ENCODE measurements at regions not wholly inside any gene's neighbourhood (a gene's known extent, or its start where the extent isn't known, plus 50 kb on each side); places are given as distances from the start of the nearest gene placed in this dataset.

DNA sequence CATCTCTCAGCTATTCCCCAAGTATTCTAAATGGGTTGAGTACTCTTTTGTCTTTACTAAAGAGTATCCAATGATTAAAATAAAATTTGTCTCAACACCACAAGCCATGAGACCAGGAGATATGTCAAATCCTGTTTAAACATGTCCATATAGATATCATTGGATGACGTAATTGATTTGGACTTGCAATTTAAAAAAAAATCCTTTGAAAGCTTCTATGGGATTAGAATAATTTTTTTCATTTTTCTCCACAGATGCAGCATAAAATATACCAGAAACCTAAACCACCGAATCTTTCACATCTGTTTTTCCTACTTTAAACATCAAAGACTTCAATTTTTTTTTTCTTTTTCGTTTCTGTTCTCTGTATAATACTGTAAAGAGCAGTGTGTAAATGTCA, 1022.3 kb downstream of the EPHA3 start:
- Histone ChIP-seq H3K4me1 (ENCODE audit: control insufficient read depth, insufficient read depth, low read length, poor library complexity, severe bottlenecking) (no peaks in the 10 kb centered on the region), H3K27ac (ENCODE audit: insufficient read depth, low read length, poor library complexity, severe bottlenecking) (no peak overlapping the region), H3K4me3 (ENCODE audit: low read depth, low read length) (no peak overlapping the region), H3K36me3 (ENCODE audit: control insufficient read depth, insufficient read depth, low read length) (no peaks in the 10 kb centered on the region), H3K9me3 (ENCODE audit: control insufficient read depth in 2 of 2, low read length in 2 of 2) (peaks cover 0 to 3% of the 10 kb centered on the region in 2 experiments), H3K27me3 (ENCODE audit: control insufficient read depth, insufficient read depth, low read length) (no peaks in the 10 kb centered on the region)
- peaks cover 3 to 39% (median 8%) of the 10 kb centered on the region in 7 donors for H3K9me3 Mint-ChIP-seq
- H3K4me3 Mint-ChIP-seq, result no peak overlapping the region
- H3K27me3 Mint-ChIP-seq, result no peaks in the 10 kb centered on the region
- H3K4me1 Mint-ChIP-seq, result no peaks in the 10 kb centered on the region
- ATAC-seq (ENCODE audit: low read depth in 2 of 2) (no peak), DNase-seq (no peak)
- H3K27ac Mint-ChIP-seq, result no peak overlapping the region
- H3K36me3 Mint-ChIP-seq, result no peaks in the 10 kb centered on the region

DNA sequence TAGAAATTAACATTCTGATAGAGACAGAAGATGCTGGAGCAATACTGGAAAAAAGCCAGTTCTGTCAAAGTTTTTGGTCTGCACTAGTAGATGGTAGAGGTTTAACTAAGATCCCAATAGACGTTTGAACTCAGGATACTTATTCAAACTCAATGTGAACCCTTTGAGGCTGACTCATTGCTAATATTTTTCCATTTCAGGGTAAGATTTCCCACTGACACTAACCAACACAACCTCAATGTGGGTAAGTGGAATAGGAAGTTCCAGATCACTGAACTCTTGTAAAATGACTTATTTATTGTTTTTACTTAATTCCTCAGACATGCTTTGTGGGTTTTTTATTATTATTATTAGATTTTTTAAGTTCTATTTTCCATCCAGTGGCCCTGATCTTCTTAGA, 1024.8 kb downstream of the EPHA3 start:
- Mint-ChIP-seq H3K36me3 (no peaks in the 10 kb centered on the region), H3K27ac (no peak overlapping the region), H3K4me3 (no peak overlapping the region), H3K27me3 (no peaks in the 10 kb centered on the region), H3K4me1 (no peaks in the 10 kb centered on the region), H3K9me3 (peaks cover 0 to 32% (median 5%) of the 10 kb centered on the region in 7 donors)
- DNase-seq (no peak), ATAC-seq (ENCODE audit: low read depth in 2 of 2) (no peak)
- peaks cover 3 to 10% of the 10 kb centered on the region in 2 experiments for H3K9me3 ChIP-seq (ENCODE audit: control insufficient read depth in 2 of 2, low read length in 2 of 2)
- H3K4me1 ChIP-seq (ENCODE audit: control insufficient read depth, insufficient read depth, low read length, poor library complexity, severe bottlenecking), result no peaks in the 10 kb centered on the region
- no peaks in the 10 kb centered on the region for H3K36me3 ChIP-seq (ENCODE audit: control insufficient read depth, insufficient read depth, low read length)
- H3K27me3 ChIP-seq (ENCODE audit: control insufficient read depth, insufficient read depth, low read length), result no peaks in the 10 kb centered on the region
- H3K27ac ChIP-seq (ENCODE audit: insufficient read depth, low read length, poor library complexity, severe bottlenecking), result no peak overlapping the region
- no peak overlapping the region for H3K4me3 ChIP-seq (ENCODE audit: low read depth, low read length)

DNA sequence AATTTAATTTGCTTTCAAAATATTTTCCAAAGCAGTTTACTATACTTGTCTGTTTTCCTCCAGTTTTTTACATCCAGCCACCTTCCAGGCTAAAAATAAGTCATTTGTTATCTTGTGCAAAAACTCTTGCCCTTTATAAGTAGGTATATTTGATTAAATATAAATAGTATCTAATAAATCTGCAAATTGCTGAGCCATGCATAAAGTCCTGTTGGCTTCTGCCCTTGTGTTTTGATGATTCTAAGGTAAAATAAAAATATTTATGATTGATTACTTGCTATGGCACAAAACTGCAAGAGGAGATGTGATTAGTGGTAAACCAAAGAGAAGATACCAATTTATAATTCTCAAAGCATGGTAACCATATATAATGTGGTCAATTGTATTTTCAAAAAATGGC, 1026.7 kb downstream of the EPHA3 start:
- Mint-ChIP-seq H3K4me1 (no peaks in the 10 kb centered on the region), H3K27me3 (no peaks in the 10 kb centered on the region), H3K9me3 (peaks cover 0 to 32% (median 6%) of the 10 kb centered on the region in 7 donors), H3K36me3 (no peaks in the 10 kb centered on the region), H3K27ac (no peak overlapping the region), H3K4me3 (no peak overlapping the region)
- Histone ChIP-seq H3K4me3 (ENCODE audit: low read depth, low read length) (no peak overlapping the region), H3K9me3 (ENCODE audit: control insufficient read depth in 2 of 2, low read length in 2 of 2) (peaks cover 0 to 10% of the 10 kb centered on the region in 2 experiments), H3K27me3 (ENCODE audit: control insufficient read depth, insufficient read depth, low read length) (no peaks in the 10 kb centered on the region), H3K36me3 (ENCODE audit: control insufficient read depth, insufficient read depth, low read length) (no peaks in the 10 kb centered on the region), H3K4me1 (ENCODE audit: control insufficient read depth, insufficient read depth, low read length, poor library complexity, severe bottlenecking) (no peaks in the 10 kb centered on the region), H3K27ac (ENCODE audit: insufficient read depth, low read length, poor library complexity, severe bottlenecking) (no peak overlapping the region)
- DNase-seq (no peak), ATAC-seq (ENCODE audit: low read depth in 2 of 2) (no peak)

DNA sequence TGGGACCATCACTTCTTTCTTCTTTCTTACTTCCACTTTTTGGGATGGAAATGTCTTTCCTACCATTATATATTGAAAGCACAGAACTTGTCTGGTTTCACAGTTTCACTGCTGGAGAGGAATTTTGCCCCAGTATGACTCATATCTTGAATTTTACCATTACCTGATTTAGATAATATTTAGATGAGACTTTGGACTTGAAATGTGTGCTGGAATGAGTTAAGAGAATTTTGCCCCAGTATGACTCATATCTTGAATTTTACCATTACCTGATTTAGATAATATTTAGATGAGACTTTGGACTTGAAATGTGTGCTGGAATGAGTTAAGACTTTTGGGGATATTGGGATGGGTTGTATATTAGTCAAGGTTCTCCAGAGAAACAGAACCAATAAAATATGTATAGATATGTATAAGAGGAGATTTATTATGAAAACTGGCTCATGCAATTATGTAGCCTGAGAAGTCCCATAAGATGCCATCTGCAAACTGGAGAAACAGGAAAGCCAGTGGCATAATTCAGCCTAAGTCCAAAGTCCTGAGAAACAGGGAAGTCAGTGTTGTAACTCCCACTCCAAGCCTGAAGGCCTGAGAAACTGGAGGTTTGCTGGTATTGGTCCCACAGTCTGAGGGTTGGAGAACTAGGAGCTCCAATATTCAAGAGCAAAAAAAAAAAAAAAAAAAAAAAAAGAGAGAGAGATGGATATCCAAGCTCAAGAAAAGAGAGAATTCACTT, 1029.2 kb downstream of the EPHA3 start:
- H3K9me3 Mint-ChIP-seq, result peaks cover 0 to 26% (median 7%) of the 10 kb centered on the region in 7 donors

DNA sequence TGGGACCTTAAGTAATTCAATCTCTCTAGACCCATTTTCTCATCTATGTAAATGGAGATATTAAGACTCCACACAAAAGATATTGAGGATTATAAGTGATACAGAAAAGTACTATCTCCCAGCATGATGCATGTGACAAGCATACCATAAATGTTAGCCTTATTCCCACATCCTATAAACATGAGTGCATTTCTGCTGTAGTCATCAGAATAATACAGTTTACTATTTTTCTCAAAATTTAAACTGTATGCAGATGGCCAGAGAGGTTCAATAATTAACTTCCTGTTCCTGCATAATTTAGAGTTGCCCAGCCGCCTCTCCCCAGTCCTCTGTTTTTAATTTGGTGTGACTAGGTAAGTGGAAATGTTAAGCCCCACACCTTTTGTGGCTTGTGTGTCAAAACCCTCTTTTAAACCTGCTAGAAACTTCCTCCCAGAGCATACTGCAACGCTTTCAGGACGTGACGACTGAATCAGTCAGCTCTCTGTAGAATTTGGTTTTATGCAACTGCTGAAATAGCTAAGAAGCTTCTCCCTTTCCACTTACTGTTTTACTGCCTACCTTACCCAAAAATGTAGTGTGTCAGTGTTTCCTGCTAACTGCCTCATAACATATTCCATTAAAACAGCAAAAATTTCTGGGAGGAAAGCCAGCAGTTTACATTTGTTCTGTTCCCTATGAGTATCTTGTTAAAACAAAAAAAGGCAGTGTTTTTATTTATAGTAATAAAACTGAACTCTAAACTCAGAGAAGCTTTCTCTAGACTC, 1037.9 kb downstream of the EPHA3 start:
- Histone ChIP-seq H3K27me3 (ENCODE audit: control insufficient read depth, insufficient read depth, low read length) (no peaks in the 10 kb centered on the region), H3K4me3 (ENCODE audit: low read depth, low read length) (no peak overlapping the region), H3K27ac (ENCODE audit: insufficient read depth, low read length, poor library complexity, severe bottlenecking) (no peak overlapping the region), H3K9me3 (ENCODE audit: control insufficient read depth in 2 of 2, low read length in 2 of 2) (peaks cover 0 to 2% of the 10 kb centered on the region in 2 experiments), H3K4me1 (ENCODE audit: control insufficient read depth, insufficient read depth, low read length, poor library complexity, severe bottlenecking) (no peaks in the 10 kb centered on the region), H3K36me3 (ENCODE audit: control insufficient read depth, insufficient read depth, low read length) (no peaks in the 10 kb centered on the region)
- Mint-ChIP-seq H3K27me3 (no peaks in the 10 kb centered on the region), H3K4me3 (no peak overlapping the region), H3K27ac (no peak overlapping the region), H3K9me3 (peaks cover 1 to 25% (median 7%) of the 10 kb centered on the region in 7 donors), H3K4me1 (no peaks in the 10 kb centered on the region), H3K36me3 (no peaks in the 10 kb centered on the region)
- DNase-seq, result no peak
- no peak for ATAC-seq (ENCODE audit: low read depth in 2 of 2)

More for the DNA sequence above, 1029.2 kb downstream of the EPHA3 start:
- ATAC-seq (ENCODE audit: low read depth in 2 of 2) (no peak), DNase-seq (no peak)
- Histone ChIP-seq H3K9me3 (ENCODE audit: control insufficient read depth in 2 of 2, low read length in 2 of 2) (peaks cover 2 to 10% of the 10 kb centered on the region in 2 experiments), H3K27ac (ENCODE audit: insufficient read depth, low read length, poor library complexity, severe bottlenecking) (no peak overlapping the region), H3K27me3 (ENCODE audit: control insufficient read depth, insufficient read depth, low read length) (no peaks in the 10 kb centered on the region), H3K4me1 (ENCODE audit: control insufficient read depth, insufficient read depth, low read length, poor library complexity, severe bottlenecking) (no peaks in the 10 kb centered on the region), H3K4me3 (ENCODE audit: low read depth, low read length) (no peak overlapping the region), H3K36me3 (ENCODE audit: control insufficient read depth, insufficient read depth, low read length) (no peaks in the 10 kb centered on the region)
- no peak overlapping the region for H3K27ac Mint-ChIP-seq
- no peaks in the 10 kb centered on the region for H3K4me1 Mint-ChIP-seq
- H3K4me3 Mint-ChIP-seq, result no peak overlapping the region
- no peaks in the 10 kb centered on the region for H3K36me3 Mint-ChIP-seq
- H3K27me3 Mint-ChIP-seq, result no peaks in the 10 kb centered on the region

DNA sequence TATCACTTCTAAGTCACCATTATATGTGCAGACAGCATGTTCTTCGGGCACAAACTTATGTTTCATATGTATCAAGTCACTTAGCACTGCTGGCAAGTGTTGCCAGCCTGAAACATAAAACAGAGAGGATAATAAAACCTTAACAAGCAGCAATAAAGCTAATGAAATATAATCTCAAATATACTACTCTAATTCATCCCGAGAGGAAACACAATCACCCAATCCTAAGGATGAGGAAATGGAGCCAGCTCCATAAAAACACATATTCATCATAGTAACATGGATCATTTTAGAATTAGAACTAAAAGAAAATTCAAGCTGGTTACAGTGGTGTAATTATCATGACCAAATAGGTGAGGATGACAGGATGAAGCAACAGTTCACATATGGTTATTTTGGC, 1072.7 kb downstream of the EPHA3 start:
- H3K4me1 ChIP-seq (ENCODE audit: control insufficient read depth, insufficient read depth, low read length, poor library complexity, severe bottlenecking), result no peaks in the 10 kb centered on the region
- ATAC-seq (ENCODE audit: low read depth in 2 of 2), result no peak
- H3K27me3 Mint-ChIP-seq, result no peaks in the 10 kb centered on the region

DNA sequence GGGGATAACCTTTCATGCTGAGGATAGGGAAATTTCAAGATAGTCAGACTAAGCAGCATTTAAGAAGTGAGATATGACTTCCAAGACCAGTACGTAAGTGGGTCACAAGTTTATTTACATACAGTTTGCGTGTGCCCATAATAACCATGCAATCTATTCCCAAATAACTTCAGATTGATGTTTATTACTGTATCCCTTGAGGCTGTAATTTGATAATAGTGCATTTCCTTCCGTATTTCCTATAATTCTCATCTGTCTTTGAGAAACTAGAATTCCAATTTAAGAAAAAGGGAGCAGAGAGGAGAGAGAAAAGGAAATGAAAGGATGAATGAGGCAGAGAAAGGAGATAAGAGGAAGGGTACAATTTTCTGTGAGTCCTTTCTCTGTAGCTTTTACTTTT, 1073.1 kb downstream of the EPHA3 start:
- Mint-ChIP-seq H3K4me1 (no peaks in the 10 kb centered on the region), H3K4me3 (no peak overlapping the region), H3K9me3 (peaks cover 0 to 15% (median 3%) of the 10 kb centered on the region in 7 donors), H3K27me3 (no peaks in the 10 kb centered on the region), H3K27ac (no peak overlapping the region), H3K36me3 (peaks cover 3% of the 10 kb centered on the region)
- no peak overlapping the region for H3K27ac ChIP-seq (ENCODE audit: insufficient read depth, low read length, poor library complexity, severe bottlenecking)
- no peaks in the 10 kb centered on the region for H3K27me3 ChIP-seq (ENCODE audit: control insufficient read depth, insufficient read depth, low read length)
- H3K4me1 ChIP-seq (ENCODE audit: control insufficient read depth, insufficient read depth, low read length, poor library complexity, severe bottlenecking), result no peaks in the 10 kb centered on the region
- DNase-seq (no peak), ATAC-seq (ENCODE audit: low read depth in 2 of 2) (no peak)
- H3K9me3 ChIP-seq (ENCODE audit: control insufficient read depth in 2 of 2, low read length in 2 of 2), result no peaks in the 10 kb centered on the region
- no peak overlapping the region for H3K4me3 ChIP-seq (ENCODE audit: low read depth, low read length)
- no peaks in the 10 kb centered on the region for H3K36me3 ChIP-seq (ENCODE audit: control insufficient read depth, insufficient read depth, low read length)

More for the DNA sequence above, 1072.7 kb downstream of the EPHA3 start:
- H3K27me3 ChIP-seq (ENCODE audit: control insufficient read depth, insufficient read depth, low read length), result no peaks in the 10 kb centered on the region
- H3K36me3 ChIP-seq (ENCODE audit: control insufficient read depth, insufficient read depth, low read length), result no peaks in the 10 kb centered on the region
- no peak overlapping the region for H3K4me3 ChIP-seq (ENCODE audit: low read depth, low read length)
- no peak for DNase-seq
- H3K9me3 ChIP-seq (ENCODE audit: control insufficient read depth in 2 of 2, low read length in 2 of 2), result no peaks in the 10 kb centered on the region
- Mint-ChIP-seq H3K4me1 (no peaks in the 10 kb centered on the region), H3K27ac (no peak overlapping the region), H3K9me3 (peaks cover 0 to 15% (median 3%) of the 10 kb centered on the region in 7 donors), H3K36me3 (peaks cover 3% of the 10 kb centered on the region), H3K4me3 (no peak overlapping the region)
- H3K27ac ChIP-seq (ENCODE audit: insufficient read depth, low read length, poor library complexity, severe bottlenecking), result no peak overlapping the region

Data from CD4-positive, CD25-positive, alpha-beta regulatory T cell (primary cell).